Prostate gland (tissue), 2 donors: ENCODE measurements at regions not wholly inside any gene's neighbourhood (a gene's known extent, or its start where the extent isn't known, plus 50 kb on each side); places are given as distances from the start of the nearest gene placed in this dataset.

Experiments used
- POLR2A ChIP-seq: fragments of 450-650 bp; IDR thresholded peaks from one replicate; pipeline ENCODE4 v1.6.1; 2016; ENCODE audit warnings: antibody characterized with exemption, mild to moderate bottlenecking
- TF ChIP-seq, protein P1 (sequence below), 4 experiments: fragments of 200-600 bp in 2 of 4; fragments of 450-650 bp in 2 of 4; sonication (generic) in 2 of 4; IDR thresholded peaks; 1 replicate in 3 of 4; 2 replicates in 1 of 4; pipeline ENCODE4 v1.5.1; 2016 to 2019; ENCODE audit warnings: antibody characterized with exemption in 4 of 4, mild to moderate bottlenecking in 2 of 4, moderate library complexity in 2 of 4

- TF ChIP-seq, protein P1, sequence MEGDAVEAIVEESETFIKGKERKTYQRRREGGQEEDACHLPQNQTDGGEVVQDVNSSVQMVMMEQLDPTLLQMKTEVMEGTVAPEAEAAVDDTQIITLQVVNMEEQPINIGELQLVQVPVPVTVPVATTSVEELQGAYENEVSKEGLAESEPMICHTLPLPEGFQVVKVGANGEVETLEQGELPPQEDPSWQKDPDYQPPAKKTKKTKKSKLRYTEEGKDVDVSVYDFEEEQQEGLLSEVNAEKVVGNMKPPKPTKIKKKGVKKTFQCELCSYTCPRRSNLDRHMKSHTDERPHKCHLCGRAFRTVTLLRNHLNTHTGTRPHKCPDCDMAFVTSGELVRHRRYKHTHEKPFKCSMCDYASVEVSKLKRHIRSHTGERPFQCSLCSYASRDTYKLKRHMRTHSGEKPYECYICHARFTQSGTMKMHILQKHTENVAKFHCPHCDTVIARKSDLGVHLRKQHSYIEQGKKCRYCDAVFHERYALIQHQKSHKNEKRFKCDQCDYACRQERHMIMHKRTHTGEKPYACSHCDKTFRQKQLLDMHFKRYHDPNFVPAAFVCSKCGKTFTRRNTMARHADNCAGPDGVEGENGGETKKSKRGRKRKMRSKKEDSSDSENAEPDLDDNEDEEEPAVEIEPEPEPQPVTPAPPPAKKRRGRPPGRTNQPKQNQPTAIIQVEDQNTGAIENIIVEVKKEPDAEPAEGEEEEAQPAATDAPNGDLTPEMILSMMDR (IDR thresholded peaks at IDR 0.05), result no peak
- no peak for TF ChIP-seq POLR2A
Measured at GRCh38 chr2:51859260-51859659, 827.3 kb upstream of the NRXN1 start.
